Esophagus mucosa (tissue), 1 donor: ENCODE measurements at regions not wholly inside any gene's neighbourhood (a gene's known extent, or its start where the extent isn't known, plus 50 kb on each side); places are given as distances from the start of the nearest gene placed in this dataset.
A peak's percentile ranks its signal among the peaks of the same experiment; 100 is the strongest.

Experiments
- ATAC-seq: fragments of 200-7000 bp; cut with Tn5 transposase; one replicate; pipeline ENCODE4 v1.9.1; 2020
- donor health status: DM: yes; HTN: yes; CAD: no.

DNA sequence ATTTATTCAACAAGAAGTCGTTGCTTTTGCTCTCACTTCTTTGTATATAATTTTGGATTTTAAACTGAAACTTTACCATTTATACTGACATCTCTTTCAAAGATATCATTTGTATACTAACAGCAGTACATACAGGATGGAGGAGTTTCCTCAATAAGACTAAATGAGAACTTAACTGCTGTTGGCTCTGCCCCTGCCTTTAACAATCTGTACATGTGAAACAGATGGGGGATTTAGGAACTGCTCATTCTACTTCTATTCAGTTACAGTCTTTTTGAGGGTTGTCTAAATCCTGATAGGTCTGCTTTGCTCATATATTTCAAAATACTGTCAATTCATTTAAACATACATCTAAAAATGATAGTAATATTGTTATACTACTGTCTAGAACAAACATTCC is 663.2 kb downstream of the ADGRL2 start:
- no peak for ATAC-seq

DNA sequence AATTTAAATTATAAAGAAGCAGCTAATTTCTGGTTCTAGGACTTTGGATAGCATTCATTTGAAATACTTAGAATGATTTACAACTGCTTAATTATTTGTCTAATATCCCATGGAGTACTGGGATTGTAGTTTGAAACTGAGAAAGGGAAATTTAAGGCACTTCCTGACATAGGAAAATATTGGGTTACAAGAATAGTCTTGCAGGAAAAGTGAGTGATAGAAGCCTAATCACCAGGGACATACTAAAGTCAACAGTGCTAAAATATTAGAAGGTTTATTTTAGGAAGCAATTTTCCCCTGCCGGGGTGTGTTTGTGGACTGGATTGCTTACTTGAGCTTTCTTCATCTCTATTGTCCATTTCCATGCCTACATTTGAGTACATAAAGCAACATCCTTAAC is 661.6 kb downstream of the ADGRL2 start:
- ATAC-seq, result no peak

DNA sequence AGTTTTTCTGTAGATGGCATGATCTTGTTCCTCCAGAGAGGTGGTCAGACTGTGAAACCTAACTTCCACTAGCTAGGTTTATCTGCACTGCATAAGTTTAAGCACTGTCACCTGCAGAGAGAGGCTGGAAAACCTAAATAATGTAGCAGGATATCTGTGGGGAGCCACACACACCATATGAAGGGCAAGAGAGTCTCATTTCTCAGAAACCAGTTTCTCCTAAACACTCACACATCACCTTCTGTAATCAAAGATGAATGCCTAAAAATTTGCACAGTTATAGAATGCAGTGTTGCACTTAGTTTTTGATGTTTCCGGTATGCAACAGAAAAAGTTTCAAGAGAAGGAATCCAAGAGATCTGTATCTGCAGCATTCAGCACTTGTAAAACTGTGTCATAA is 654.6 kb downstream of the ADGRL2 start:
- no peak for ATAC-seq

DNA sequence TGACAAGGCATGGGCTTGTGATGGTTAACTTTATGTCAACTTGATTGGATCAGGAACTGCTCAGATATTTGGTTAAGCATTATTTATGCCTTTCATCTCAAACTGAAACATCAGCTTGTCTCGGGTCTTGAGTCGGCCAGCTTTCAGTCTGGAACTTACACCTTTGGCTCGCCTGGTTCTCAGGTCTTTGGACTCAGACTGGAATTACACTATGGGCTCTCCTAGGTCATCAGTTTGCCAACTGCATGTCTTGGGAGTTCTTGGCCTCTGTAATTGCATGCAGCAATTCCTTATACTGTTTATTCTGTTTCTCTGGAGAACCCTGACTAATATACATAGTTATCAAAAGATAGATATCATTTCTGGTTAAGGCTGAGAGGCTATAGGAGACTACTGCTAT is 653.7 kb downstream of the ADGRL2 start:
- ATAC-seq, result no peak

DNA sequence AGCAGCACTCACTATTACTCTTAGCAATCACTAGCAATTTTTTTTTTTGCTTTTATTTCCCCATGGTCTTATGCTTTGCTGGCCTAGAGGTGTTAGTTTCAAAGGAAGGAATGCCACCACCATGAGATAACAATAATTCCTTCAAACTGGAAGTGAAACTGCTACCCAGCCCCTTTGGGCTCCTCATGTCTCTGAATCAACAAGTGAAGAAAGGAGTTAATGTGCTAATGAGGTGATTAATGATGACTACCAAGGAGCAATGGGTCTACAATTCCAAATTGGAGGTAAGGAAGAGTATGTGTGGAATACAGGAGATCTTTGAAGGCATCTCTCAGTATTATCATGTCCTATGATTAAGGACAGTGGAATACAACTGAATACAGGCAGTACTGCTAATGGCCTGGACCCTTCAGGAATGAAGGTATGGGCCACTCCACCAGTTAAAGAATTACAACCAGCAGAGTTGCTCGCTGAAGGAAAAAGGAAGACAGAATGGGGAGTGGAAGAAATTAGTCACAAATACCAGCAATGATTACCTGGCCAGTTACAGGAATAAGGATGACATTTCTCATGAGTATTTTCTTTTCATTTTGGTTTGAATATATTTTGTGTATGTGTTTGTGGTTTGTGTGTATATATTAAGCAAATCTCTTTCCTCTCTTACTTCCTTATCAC is 652.9 kb downstream of the ADGRL2 start:
- ATAC-seq, result no peak

DNA sequence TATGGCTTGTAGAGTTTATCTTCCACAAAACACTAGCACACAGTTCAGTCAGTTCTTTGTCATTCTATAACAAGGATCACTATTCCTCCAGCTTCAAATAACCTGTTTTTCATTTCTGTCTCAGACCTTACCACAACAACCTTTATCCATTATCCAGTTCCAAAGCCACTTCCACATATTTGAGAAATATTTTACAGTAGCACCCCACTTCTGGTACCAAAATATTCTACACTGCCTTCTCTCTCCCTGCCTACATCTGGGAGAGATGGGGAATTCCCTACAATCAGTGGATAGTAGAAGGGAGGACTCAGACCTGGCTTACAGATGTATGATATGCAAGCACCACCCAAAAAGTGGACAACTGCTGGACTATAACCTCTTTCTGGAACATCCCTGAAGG is 651.4 kb downstream of the ADGRL2 start:
- no peak for ATAC-seq

DNA sequence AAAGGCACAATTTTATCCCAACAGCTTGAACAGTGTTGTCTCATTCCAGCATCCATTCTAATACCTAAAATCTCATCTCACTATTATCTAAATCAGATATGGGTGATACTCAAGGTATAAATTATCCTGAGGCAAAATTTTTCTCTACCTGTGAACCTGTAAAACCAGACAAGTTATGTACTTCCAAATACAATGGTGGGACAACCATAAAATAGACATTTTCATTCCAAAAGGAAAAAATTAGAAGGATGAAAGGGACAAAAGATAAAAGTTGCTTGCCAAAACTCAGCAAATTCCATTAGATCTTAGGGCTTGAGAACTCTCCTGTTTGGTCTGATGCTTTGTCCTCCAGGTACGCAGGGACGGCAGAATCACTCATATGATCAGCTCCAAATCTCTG is 650.5 kb downstream of the ADGRL2 start:
- ATAC-seq, result no peak

DNA sequence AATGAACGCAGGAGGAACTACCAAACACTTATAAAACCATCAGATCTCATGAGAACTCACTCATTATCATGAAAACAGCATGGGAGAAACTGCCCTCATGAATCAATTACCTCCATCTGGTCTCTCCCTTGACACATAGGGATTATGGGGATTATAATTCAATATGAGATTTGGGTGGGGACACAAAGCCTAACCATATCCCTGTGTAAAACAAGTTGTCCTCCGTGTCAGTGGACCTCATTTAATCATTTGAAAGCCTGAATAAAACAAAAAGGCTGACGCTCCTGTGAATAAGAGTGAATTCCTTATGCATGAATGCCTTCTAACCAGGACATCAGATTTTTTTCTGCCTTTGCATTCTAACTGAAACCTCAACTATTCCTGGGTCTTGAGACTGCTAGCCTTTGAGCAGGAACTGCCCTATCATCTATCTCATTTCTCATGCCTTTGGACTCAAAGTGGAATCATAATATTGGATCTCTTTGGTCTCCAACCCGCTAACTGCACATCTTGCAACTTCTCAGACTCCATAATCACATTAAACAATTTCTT is 648.8 kb downstream of the ADGRL2 start:
- ATAC-seq, result no peak

DNA sequence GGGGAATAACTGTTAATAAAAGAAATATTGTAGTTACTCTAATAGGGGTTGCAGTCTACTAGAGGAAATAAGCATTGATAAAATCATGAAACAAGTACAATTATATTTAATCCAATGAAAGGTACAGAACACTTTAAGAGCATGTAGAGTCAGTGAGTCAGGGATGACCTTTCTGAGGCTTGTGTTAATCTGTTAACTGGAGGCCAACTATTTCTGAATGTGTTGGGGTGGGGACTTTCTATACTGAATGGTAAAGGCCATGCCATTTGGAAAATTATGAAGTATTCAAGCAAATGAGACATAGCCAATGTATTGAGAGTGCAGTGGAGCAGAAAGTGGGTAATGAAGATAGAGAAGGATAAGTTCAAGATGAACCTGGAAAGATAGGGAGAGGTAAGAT is 646.2 kb downstream of the ADGRL2 start:
- no peak for ATAC-seq

DNA sequence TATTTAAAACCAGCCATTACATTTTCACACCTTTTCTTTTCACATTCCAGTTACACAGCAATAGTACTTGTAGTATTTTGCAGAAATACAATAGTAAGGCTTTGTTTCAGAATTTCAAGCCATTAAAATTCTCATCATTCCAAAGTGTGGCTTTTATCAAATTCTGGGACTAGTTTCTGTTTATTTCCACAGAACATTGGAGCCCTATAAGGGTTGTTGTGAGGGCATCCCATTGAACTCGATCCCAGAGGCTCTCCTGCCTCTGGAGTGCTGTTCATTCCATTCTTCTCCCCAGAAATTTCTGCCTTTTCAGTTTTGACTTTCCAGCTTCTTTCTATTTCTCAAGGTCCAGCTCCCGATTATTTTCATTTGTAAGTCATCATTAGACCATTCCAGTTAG is 645.5 kb downstream of the ADGRL2 start:
- no peak for ATAC-seq

DNA sequence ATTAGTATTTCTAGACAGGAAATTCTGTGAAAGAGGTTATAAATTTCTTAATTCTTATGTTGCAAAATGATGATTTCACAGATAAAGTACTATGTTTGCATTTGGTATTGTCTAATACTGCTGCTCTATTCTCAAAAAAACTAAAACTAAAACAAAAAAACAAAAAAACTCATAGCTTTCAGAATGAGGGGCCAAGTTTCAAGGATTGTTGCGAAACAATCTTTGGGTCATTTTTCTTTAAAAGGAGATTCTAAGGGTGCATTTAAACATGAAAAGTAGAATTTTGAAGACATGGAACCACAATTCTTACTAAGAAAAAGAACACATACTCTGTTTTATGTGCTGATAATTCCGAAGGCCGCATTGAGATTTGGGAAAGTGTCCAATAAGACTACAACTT is 645.1 kb downstream of the ADGRL2 start:
- ATAC-seq, result no peak

DNA sequence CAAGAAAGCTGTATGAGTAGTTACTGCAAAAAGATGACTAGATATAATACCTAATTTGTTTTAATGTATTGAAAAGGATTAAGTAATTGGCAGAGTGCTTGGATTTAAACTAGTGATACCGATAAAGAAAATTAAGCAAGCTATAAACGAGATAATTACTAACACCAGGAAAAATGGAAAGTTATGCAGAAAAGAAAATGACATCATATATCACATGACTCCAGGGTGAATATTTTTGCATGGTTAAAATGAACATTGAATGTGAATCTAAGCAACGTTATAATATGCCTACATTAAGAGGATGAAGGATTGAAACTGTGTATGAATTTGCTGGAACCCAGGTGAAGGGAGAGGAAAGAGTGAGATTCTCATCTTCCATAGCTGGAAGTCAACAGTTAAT is 644.4 kb downstream of the ADGRL2 start:
- ATAC-seq, result no peak

DNA sequence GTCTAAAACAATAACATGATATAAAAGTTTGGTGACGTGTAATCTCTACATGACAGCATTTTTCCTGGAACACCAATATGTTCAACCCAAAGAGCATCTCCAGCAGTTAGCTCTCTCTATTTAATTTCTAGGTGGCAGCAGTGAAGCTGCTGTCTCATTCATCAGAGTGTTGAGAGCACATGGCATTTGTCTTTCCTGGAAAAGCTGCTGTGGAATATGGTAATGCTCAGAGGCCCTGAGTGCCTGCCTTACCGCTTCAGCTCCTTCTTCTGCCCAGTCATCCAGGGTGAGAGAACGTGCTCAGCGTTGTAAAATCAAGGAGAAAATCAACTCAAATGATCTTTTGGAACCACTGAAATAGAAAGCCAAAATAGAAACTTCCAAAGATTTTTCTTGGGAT is 640.7 kb downstream of the ADGRL2 start:
- no peak for ATAC-seq

DNA sequence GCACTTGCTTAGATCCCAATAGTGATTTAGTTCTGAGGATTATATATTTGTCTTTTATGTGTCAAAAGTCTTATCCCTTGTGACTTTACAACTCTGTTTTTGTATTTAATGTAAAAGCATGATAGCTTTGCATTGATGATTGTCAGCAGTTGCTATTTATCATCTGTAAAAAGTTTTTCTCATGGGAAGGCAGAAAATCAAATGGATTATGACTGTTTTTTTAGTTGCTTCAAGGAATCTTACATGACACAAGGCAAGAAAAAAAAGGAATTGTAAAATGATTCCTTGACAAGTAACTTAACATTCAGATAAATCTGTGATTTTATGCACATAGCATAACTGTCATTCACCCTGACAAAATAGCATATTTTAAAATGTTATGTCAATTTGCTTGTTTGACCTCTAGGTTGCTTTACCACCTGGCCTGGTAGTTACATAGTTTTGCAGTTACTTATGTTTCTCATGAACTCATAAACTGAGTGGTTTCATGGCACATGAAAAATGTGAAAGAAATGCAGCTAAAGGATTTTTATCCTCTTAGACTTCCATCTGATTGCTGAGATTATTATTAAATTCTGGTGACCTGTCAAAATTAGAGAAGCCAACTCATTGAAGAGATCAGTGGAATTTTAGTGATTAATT is 622.6 kb downstream of the ADGRL2 start:
- ATAC-seq, result no peak

DNA sequence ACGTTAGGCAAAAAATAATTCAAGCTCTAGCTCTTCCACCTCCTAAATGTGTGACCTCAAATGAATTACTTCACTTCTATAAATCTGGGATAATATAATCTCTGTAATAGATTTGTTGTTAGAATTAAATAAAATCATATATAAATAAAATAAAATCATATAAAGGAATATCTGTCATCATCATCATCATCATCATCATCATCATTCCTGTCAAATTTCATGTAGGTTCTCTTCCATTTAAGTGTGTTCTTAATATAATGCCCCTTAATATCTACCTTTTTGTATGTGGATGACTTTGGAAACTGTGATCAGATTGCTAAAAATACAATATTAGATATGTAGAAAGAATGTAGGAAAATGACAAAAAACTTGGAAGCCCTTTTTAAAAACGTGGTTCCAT is 621.0 kb downstream of the ADGRL2 start:
- ATAC-seq, result no peak

DNA sequence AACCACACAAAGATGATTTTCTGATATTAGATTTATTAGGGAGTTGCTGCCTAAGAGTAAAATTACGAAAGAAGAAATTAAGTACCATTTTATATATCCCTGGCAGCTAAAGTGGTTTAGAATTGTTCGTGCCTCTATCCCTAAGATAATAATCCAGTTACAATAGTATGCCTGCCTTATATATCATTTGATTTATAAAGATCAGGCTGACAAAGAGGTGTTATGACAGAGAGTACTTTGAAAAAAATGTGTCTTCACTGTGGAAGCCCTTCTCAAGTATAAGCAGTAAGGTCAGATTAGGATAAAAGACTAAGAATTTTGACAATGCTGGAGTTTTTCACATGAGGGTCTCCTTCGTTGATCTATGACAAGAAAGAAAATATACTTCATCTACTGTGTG is 619.9 kb downstream of the ADGRL2 start:
- ATAC-seq, result no peak

DNA sequence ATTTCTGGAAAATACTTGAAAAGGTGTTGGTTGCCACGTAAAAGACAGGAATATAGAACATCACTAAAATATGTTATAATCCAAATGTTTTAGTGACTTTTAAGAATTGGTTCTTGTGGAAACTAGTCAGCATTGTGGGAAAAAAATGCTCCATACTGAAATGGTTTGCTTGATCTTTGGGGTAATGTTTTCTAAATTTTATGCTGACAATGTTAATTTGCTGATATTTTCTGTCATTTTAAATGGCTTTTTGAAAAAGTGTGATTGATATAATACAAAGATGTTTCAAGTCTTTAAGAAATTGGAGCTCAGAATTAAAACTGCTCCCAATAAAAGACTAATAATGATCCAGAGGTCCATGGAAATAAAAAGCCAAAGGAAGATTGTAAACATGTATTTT is 610.9 kb downstream of the ADGRL2 start:
- no peak for ATAC-seq

DNA sequence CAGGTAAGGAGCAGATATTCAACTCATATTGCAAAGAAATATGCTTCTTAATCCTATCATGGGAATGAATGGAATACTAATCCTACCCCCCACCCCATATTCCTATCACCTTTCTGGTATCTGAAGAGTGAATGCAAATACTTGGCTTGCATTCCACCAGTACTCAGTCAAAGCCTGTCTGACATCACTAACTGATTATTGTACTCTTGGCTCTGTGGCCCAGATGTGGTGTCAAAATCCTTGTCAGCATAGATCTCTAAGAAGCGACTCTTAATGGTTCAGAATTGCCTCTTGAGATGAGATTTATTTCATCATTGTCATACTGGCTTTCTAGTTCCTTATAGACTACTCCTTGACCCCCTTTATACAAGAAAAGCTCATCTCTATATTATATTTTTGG is 604.6 kb downstream of the ADGRL2 start:
- ATAC-seq, result no peak

DNA sequence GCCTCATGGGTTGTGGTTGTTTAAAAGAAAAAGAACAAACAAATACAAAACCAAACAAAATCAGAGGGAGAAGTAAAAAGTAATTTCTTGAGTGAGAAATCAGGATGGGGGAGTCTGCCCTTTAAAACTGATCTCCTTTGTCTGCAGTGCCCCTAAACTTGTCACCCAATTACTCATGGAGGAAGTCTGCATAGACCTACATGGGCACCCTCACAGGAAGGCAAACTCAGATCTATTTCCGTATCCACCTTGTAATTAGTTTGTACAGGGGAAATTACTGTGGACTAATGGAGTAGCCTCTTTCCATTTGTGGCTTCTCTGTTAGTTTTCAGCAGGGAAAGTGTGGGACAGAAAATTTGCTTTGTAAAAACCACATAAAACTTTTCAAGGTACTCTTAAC is 600.4 kb downstream of the ADGRL2 start:
- no peak for ATAC-seq

DNA sequence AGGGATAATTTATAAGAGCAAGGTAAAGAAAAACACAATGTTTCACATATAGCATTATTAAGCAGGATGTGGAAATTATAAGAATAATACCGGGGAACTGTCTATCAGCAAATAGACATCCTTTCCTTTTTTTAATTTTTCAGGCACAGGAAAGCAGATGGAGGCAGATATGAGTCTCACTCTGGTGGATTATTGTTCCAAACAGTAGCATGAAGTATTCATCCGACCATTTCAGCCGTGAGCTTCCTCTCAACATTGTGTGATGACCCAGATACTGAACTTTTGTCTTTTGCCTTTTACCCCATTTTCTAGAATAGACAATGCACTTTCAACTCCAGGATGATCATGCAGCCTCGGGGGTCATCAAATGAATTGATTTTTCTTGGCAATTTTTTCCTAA is 599.8 kb downstream of the ADGRL2 start:
- no peak for ATAC-seq

DNA sequence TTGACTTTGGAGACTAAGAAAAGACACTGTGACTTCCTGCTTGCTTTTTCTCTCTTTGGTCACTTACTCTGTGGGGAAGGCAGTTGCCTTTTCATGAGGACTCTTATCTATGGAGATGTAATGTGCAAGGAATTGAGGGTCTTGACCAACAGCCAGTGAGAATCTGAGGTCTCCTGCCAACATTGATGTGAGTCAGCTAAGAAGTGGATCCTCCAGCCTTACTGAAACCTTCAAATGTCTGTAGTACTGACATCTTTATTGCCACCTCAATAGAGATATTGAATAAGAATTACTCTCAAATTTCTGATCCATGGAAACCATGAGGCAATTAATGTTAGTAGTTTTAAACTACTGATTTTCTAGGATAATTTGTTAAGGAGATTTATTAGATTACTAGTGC is 598.4 kb downstream of the ADGRL2 start:
- ATAC-seq, result no peak

DNA sequence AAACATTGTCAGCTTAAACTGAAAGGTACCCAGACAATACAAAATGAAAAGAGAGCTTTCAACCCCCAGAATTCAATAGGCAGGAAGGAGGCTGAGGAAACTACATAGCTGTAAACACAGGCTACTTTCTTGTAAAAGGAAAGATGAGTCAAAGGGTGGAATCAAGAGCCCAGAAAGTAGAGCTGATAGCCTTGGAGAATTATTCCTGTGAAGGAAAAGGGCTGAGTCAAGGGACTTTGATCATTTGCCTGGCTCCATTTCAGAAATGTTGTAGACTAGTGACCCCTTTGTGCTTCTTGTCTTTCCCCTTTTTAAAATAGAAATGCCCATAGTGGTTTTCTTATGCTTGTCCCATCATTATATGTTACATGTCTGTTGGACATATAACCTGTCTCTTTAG is 597.6 kb downstream of the ADGRL2 start:
- no peak for ATAC-seq

DNA sequence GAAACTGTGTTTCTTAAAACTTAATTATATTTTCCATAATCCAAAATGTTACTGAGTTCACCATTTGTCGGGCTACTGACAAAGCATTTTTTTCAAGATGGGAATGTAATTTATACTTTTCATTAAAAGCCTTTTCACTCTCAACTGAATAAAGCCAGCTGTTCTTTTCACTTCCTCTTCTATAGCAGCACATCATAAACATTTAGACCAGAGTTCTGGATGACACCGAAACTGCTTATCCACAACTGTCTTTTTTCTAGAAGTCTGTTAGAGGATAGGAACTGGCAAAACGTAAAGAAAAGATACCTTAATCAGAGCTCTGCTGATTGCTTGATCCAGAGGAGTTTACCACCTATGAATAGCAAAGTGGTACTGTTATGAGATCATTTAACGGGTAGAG is 594.7 kb downstream of the ADGRL2 start:
- no peak for ATAC-seq

DNA sequence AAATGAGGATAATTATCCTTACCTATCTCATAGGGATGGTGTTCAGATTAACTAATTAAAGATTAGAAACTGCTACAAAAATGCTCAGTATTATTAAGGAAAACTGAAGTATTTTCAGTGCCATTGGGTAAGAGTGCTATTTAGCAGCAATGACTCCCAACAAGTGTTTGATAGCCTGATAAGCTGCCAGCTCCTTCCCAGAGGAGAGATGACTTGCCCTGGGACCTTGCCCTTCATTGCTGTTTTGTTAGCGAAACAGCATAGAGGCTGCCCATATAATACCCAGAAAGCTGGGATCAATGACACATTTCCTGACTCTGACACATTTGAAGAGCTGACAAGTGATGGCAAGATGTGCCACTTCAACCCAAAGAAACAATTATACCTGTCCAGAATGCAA is 592.2 kb downstream of the ADGRL2 start:
- ATAC-seq, result no peak

DNA sequence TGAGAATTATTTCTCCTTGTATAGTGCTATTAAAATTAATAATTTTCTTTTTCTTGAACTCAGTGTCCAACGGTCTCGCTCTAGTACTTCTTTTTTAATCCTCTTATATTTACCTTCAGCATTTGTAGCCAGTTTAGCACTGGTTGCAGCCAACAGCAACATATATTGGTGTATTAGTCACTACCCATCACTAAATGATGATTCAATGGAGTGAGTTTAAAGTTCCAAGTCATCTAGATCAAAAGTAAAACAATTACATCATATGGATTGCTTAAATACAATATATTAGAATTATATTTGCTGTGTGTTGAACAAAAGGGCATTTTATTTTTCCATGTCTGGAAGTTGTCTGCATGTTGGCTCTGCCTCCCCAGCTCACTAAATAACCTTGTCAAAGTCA is 591.8 kb downstream of the ADGRL2 start:
- ATAC-seq, result peak; percentile 64
